ENCODE measurements at regions not wholly inside any gene's neighbourhood (a gene's known extent, or its start where the extent isn't known, plus 50 kb on each side); places are given as distances from the start of the nearest gene placed in this dataset.
"Not testable (repeated sequence)": the region's sequence is repeated elsewhere in the genome, so short reads cannot be mapped to it uniquely, and the experiment has no call there.

DNA sequence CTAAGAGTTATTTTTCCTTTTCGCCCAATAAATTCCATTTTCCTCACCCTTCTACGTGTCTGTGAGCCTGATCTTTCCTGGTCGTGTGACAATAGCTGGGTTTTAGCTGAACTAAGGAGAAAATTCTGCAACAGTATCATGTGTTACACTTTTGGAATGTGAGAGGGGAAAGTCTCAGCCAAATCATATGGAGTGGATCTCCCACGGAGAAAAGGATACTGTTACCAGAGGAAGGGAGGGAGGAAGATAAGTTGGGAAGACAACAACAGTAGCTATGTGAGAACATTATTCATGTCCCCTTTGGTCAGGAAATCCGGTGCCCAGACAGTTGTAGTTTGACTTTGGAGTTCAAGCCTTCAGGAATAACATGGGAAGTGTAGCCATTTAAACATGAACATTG is 584.0 kb upstream of the RAG2 start:
- TF ChIP-seq, protein P1, sequence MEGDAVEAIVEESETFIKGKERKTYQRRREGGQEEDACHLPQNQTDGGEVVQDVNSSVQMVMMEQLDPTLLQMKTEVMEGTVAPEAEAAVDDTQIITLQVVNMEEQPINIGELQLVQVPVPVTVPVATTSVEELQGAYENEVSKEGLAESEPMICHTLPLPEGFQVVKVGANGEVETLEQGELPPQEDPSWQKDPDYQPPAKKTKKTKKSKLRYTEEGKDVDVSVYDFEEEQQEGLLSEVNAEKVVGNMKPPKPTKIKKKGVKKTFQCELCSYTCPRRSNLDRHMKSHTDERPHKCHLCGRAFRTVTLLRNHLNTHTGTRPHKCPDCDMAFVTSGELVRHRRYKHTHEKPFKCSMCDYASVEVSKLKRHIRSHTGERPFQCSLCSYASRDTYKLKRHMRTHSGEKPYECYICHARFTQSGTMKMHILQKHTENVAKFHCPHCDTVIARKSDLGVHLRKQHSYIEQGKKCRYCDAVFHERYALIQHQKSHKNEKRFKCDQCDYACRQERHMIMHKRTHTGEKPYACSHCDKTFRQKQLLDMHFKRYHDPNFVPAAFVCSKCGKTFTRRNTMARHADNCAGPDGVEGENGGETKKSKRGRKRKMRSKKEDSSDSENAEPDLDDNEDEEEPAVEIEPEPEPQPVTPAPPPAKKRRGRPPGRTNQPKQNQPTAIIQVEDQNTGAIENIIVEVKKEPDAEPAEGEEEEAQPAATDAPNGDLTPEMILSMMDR (IDR thresholded peaks at IDR 0.05; ENCODE audit: insufficient read depth, low read depth, low read length) = no peak
- CTCF ChIA-PET = no interaction called here
- no peaks in the 10 kb centered on the region for H3K36me3 ChIP-seq (ENCODE audit: control insufficient read depth, insufficient read depth, low read length)

DNA sequence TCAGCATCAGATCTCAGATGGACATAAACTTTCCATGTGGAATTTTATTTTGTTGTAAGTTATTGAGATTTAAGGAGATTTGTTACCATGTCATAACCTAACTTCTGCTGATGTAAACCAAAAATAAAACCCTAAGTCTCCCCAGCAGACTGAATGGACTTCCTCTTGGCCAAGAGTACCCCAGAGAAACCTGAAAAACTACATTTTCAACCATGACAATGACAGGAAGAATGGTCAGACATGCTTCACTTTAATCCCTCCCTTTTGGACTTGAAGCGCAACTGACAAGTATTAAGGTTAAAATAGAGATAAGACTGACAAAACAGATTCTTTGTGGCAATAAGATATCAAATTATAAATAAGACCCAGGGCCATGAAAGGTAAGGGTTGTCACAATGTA is 579.7 kb upstream of the RAG2 start:
- Histone ChIP-seq H3K27me3 (ENCODE audit: control insufficient read depth, insufficient read depth, low read length) (no peaks in the 10 kb centered on the region), H3K36me3 (ENCODE audit: control insufficient read depth, insufficient read depth, low read length) (no peaks in the 10 kb centered on the region), H3K4me3 (ENCODE audit: low read depth, low read length) (no peak overlapping the region)
- no peak for DNase-seq (ENCODE audit: low read depth)
- TF ChIP-seq, protein P1 (IDR thresholded peaks at IDR 0.05; ENCODE audit: insufficient read depth, low read depth, low read length) = no peak
- ChIA-PET POLR2A (no interaction called here), CTCF (no interaction called here)

More for the DNA sequence above, 584.0 kb upstream of the RAG2 start:
- H3K27me3 ChIP-seq (ENCODE audit: control insufficient read depth, insufficient read depth, low read length) = no peaks in the 10 kb centered on the region
- POLR2A ChIA-PET = no interaction called here
- DNase-seq (ENCODE audit: low read depth) = no peak
- no peak overlapping the region for H3K4me3 ChIP-seq (ENCODE audit: low read depth, low read length)

DNA sequence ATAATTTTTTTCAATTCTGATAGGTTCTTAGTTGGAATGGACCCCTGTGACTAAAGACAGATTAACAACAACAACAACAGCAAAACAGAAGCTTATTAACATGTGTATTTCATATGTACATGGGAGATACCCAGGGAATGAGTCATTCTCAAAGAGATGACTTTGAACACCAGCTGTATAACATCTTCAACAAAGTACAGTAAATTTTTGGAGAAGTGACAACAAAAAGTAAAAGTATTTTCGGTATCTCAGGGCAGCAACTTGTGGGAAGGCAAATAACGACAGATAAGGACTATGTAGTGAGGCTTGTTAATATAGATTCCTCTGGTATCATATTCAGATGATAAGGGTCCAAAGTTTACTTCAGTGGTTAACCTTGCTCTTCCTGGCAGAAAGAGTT is 573.4 kb upstream of the RAG2 start:
- H3K36me3 ChIP-seq (ENCODE audit: control insufficient read depth, insufficient read depth, low read length) = no peaks in the 10 kb centered on the region
- TF ChIP-seq, protein P1 (IDR thresholded peaks at IDR 0.05; ENCODE audit: insufficient read depth, low read depth, low read length) = no peak
- POLR2A ChIA-PET = no interaction called here
- no peaks in the 10 kb centered on the region for H3K27me3 ChIP-seq (ENCODE audit: control insufficient read depth, insufficient read depth, low read length)
- no peak overlapping the region for H3K4me3 ChIP-seq (ENCODE audit: low read depth, low read length)
- CTCF ChIA-PET = no interaction called here
- DNase-seq (ENCODE audit: low read depth) = no peak

DNA sequence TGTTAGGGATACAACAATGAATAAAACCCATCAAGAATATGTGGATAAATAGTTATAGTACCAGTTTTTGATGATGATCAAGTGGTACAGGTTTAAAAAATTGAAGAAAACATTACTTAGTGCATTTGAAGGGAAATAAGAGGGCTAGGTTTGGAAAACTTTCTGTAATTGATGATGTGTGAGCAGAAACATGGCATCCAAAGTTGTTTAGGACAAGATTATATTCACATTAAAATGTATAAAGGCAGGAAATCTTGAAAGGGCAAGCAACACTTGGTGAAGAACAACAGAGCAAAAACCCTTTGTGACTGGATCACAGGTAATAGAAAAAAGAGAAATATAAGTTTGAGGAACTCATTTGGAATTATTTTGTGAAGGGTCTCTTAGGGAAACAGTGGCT is 572.3 kb upstream of the RAG2 start:
- TF ChIP-seq, protein P1 (IDR thresholded peaks at IDR 0.05; ENCODE audit: insufficient read depth, low read depth, low read length) = no peak
- Histone ChIP-seq H3K27me3 (ENCODE audit: control insufficient read depth, insufficient read depth, low read length) (no peaks in the 10 kb centered on the region), H3K36me3 (ENCODE audit: control insufficient read depth, insufficient read depth, low read length) (no peaks in the 10 kb centered on the region), H3K4me3 (ENCODE audit: low read depth, low read length) (no peak overlapping the region)
- ChIA-PET CTCF (no interaction called here), POLR2A (no interaction called here)
- DNase-seq (ENCODE audit: low read depth) = no peak

DNA sequence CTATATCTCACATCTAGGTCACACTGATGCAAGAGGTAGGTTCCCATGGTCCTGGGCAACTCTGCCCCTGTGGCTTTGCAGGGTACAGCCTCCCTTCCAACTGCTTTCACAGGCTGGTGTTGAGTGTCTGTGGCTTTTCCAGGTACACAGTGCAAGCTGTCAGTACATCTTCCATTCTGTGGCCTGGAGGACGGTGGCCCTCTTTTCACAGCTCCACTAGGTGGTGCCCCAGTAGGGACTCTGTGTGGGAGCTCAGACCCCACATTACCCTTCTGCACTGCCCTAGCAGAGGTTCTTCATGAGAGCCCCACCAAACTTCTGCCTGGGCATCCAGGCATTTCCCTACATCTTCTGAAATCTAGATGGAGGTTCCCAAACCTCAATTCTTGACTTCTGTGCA is 547.4 kb upstream of the RAG2 start:
- DNase-seq (ENCODE audit: low read depth); H3K4me3 ChIP-seq (ENCODE audit: low read depth, low read length); POLR2A ChIA-PET; CTCF ChIA-PET; H3K27me3 ChIP-seq (ENCODE audit: control insufficient read depth, insufficient read depth, low read length); H3K36me3 ChIP-seq (ENCODE audit: control insufficient read depth, insufficient read depth, low read length): not testable (repeated sequence)

DNA sequence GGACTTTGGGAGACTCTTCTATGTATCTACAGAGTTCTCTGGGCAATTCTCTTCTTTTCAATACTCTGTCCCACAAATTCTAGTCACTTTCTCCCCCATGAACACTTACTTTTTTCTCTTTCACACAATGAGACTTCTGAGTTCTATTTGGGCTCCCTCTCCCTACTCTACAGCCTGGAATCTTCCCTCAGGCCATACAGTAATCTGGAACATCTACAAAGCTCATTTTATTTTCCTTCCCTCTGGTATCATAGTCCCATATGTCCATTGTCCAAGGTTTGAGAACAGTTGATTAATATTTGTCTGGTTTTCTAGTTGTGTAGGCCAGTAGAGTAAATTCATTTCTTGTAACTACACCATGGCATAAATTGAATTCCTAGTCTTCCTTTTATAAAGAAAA is 544.6 kb upstream of the RAG2 start:
- TF ChIP-seq, protein P1 (IDR thresholded peaks at IDR 0.05; ENCODE audit: insufficient read depth, low read depth, low read length) = no peak
- POLR2A ChIA-PET = no interaction called here
- Histone ChIP-seq H3K36me3 (ENCODE audit: control insufficient read depth, insufficient read depth, low read length) (no peaks in the 10 kb centered on the region), H3K27me3 (ENCODE audit: control insufficient read depth, insufficient read depth, low read length) (no peaks in the 10 kb centered on the region), H3K4me3 (ENCODE audit: low read depth, low read length) (no peak overlapping the region)
- no peak for DNase-seq (ENCODE audit: low read depth)
- CTCF ChIA-PET = no interaction called here
